BLaER1 (cell line): ENCODE measurements at regions not wholly inside any gene's neighbourhood (a gene's known extent, or its start where the extent isn't known, plus 50 kb on each side); places are given as distances from the start of the nearest gene placed in this dataset.

Experiments
- H3K27ac ChIP-seq: shearing (Covaris generic); formaldehyde crosslinking; 2 replicates; pipeline ENCODE4 v1.8.1; 2022
- H3K27me3 ChIP-seq: shearing (Covaris generic); formaldehyde crosslinking; 2 replicates; pipeline ENCODE4 v1.8.1; 2022
- H3K36me3 ChIP-seq: shearing (Covaris generic); formaldehyde crosslinking; 2 replicates; pipeline ENCODE4 v1.8.1; 2022
- H3K4me1 ChIP-seq: shearing (Covaris generic); formaldehyde crosslinking; 2 replicates; pipeline ENCODE4 v1.8.1; 2022
- H3K4me2 ChIP-seq: shearing (Covaris generic); formaldehyde crosslinking; 2 replicates; pipeline ENCODE4 v1.8.1; 2022
- H3K4me3 ChIP-seq: shearing (Covaris generic); formaldehyde crosslinking; 2 replicates; pipeline ENCODE4 v1.8.1; 2022
- H3K9ac ChIP-seq: shearing (Covaris generic); formaldehyde crosslinking; 2 replicates; pipeline ENCODE4 v1.8.1; 2022
- H3K9me3 ChIP-seq: shearing (Covaris generic); formaldehyde crosslinking; 2 replicates; pipeline ENCODE4 v1.8.1; 2022
- H4K20me1 ChIP-seq: shearing (Covaris generic); formaldehyde crosslinking; 2 replicates; pipeline ENCODE4 v1.8.1; 2022
- Cebpa-rat ChIP-seq: shearing (Covaris generic); IDR thresholded peaks from 2 replicates; pipeline ENCODE4 v1.8.1; 2022

- Histone ChIP-seq H4K20me1 (no peaks in the 10 kb centered on the region), H3K27ac (no peak overlapping the region), H3K4me2 (no peak overlapping the region), H3K27me3 (no peaks in the 10 kb centered on the region), H3K36me3 (no peaks in the 10 kb centered on the region), H3K4me1 (no peaks in the 10 kb centered on the region), H3K4me3 (no peak overlapping the region), H3K9ac (no peak overlapping the region), H3K9me3 (no peaks in the 10 kb centered on the region; the same call in 1 of the 2 replicates)
- TF ChIP-seq Cebpa-rat, result no peak
Measured at GRCh38 chr4:98711526-98711925, 53.1 kb upstream of the TSPAN5 start.

- H3K36me3 ChIP-seq, result no peaks in the 10 kb centered on the region
- H3K4me1 ChIP-seq, result no peaks in the 10 kb centered on the region
- H3K4me2 ChIP-seq, result no peak overlapping the region
- no peak for TF ChIP-seq Cebpa-rat
- H3K9me3 ChIP-seq, result peaks cover 5% of the 10 kb centered on the region
- no peak overlapping the region for H3K4me3 ChIP-seq
- H3K9ac ChIP-seq, result no peak overlapping the region
- H3K27ac ChIP-seq, result no peak overlapping the region
- no peaks in the 10 kb centered on the region for H3K27me3 ChIP-seq
- no peaks in the 10 kb centered on the region for H4K20me1 ChIP-seq
Measured at GRCh38 chr4:98710831-98711230, 52.4 kb upstream of the TSPAN5 start.
